GM18498 (cell line): ENCODE measurements at regions not wholly inside any gene's neighbourhood (a gene's known extent, or its start where the extent isn't known, plus 50 kb on each side); places are given as distances from the start of the nearest gene placed in this dataset.
"Not testable (repeated sequence)": the region's sequence is repeated elsewhere in the genome, so short reads cannot be mapped to it uniquely, and the experiment has no call there.

Experiments
- ATAC-seq: cut with Tn5 transposase; IDR thresholded peaks from one replicate; pipeline ENCODE4 v1.9.1; 2021; ENCODE audit warnings: mild to moderate bottlenecking, moderate library complexity; ENCODE audit not compliant: unreplicated experiment

GRCh38 chr20:24418731-24419130 lies 50.7 kb upstream of the SYNDIG1 start:
- no peak for ATAC-seq

- ATAC-seq = no peak
Observed at GRCh38 chr20:24417485-24417884, 51.9 kb upstream of the SYNDIG1 start.

- not testable (repeated sequence) for ATAC-seq
Observed at GRCh38 chr20:24415444-24415843, 54.0 kb upstream of the SYNDIG1 start.

DNA sequence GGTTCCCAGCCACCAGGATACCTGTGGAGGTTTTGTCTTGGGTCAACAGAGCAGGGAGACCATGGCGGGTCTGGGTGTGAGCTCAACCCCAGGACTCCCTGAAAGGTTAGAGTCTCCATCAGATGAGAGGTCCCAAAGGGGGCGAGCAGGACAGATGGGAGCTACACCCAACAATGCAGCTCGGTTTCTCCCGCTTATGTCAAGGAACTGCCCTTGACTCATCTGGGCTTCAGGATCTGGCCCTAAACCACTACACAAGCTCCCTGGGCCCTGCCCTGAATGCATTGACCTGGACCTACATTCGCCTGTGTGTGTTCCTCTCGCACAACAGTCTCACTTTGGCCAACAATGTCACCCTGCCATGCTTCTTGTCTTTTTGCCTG lies 57.6 kb upstream of the SYNDIG1 start:
- no peak for ATAC-seq

- ATAC-seq = no peak
Observed at GRCh38 chr20:24411003-24411833, 58.2 kb upstream of the SYNDIG1 start.

DNA sequence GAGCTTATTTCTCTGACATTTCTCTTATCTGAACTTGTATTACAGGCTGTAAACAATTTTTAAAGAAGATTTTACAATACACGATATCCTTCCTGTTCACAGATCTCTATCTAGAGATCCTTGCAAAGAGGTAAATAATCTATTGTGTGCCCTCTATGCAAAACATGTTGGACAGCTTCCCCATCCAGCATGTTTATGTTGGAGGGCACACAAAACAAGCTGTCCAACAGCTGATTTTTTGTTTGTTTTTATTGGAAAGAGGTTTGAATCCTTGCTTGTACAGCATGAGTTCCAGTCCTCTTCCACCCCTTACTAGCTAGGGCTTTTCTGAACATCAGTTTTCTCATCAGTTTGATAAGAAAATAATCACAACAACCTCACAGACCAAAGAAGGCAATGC lies 62.3 kb upstream of the SYNDIG1 start:
- no peak for ATAC-seq

GRCh38 chr20:24406750-24407149 lies 62.7 kb upstream of the SYNDIG1 start:
- no peak for ATAC-seq

- no peak for ATAC-seq
Observed at GRCh38 chr20:24406251-24406650, 63.2 kb upstream of the SYNDIG1 start.

- ATAC-seq = no peak
Observed at GRCh38 chr20:24405810-24406209, 63.6 kb upstream of the SYNDIG1 start.

- ATAC-seq = no peak
Observed at GRCh38 chr20:24403406-24403805, 66.0 kb upstream of the SYNDIG1 start.

DNA sequence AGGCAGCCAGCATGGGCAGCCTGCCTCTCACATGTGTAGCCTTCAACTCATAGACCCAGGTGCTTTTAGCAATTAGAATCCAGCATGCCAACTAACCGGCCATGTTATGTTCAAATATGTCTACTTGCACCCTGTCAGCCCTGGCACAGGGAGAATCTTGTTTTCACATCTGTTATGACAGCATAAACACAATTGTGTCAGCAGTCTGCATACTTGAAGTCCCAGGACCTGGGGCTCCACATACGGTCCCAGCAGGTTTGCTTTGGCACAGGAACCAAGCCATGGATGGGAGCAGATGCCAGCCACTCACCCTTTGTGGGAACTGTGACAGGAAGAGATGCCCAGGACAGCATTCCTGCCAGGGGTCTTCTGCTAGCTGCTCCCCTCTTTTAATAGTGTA lies 67.2 kb upstream of the SYNDIG1 start:
- no peak for ATAC-seq

DNA sequence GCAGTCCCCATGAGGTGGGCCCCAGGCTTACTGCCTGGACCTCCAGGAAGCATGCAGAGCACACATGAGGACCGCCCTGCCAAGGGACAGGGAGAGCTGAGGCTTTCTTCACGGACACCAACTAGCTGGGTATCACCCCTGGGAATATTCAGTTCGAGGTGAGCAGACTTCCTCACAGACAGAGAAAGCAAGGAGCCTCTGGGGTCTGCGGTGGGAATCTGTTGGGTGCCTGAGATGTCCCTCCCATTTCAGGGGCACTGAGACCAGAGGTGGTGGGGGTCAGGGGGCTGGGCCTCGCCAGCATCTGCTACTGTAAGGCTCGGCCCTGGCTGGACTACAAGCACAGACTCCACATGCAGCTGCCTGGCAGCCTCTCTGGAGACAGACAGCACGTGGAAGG lies 74.3 kb upstream of the SYNDIG1 start:
- ATAC-seq = no peak

DNA sequence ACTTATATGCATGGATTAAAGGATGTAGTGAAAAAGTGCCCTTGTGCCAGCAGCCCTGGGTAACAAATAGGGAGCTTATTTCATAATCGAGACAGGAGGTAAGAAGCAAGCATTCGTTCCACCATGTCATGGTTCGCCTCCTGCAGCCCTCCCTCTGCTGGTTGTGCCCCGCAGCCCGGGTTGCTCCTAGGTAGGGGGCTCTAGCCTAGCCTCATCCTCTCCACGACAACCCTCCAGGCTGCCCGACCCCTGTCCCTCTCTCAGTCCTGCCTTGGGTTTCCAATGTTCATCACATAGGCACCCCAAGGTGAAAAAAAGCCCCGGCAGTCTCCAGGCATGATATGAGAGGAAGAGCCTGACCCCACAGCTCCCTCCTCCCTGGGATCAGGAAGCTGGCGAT lies 75.5 kb upstream of the SYNDIG1 start:
- no peak for ATAC-seq

- ATAC-seq = no peak
Observed at GRCh38 chr20:24392612-24393011, 76.8 kb upstream of the SYNDIG1 start.

GRCh38 chr20:24389686-24390085 lies 79.7 kb upstream of the SYNDIG1 start:
- ATAC-seq = no peak

DNA sequence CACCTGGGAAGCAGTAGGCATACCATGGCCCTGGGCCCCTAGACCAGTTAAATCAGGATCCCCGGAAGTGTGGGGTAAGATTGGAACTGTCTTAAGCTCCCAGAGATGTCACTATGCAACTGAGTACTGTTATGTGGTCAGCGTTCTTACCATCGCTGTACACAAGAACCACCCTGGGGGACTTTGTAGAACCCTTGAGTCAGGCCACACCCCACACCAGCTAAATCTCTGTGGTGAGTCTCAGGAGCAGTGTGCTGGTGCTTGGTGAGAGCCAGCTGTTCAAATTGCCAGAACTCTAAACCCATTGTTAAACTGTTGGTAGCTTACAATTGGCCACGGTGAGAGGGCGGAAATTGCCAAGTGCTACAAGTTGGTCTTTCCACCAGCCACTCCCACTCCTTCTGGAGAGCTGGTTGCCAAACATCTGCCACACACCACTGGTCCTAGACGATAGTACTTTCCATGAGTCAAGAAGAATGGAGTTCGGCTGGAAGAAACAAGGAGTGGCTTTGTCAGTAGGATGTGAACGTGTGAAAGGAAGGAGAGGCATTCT lies 80.5 kb upstream of the SYNDIG1 start:
- ATAC-seq = no peak

DNA sequence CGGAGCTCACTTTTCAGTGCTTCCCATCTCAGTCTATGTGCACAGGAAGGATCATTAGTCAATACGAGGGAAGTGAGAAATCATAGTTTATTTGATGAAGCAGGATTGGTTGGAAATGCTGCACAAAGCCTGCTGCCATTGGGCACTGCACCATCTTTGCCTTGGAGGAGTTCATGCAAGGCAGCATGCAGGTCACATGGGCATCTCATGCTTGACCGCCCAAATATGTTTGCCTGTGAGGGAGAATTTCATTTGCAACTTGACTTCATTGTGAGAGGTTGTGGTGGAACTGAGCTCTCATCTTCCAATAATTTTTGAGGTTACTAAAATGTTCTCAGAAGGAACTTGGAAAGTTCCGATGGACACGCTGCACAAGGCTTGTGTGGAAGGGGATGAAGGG lies 83.9 kb upstream of the SYNDIG1 start:
- ATAC-seq = no peak

GRCh38 chr20:24384865-24385264 lies 84.6 kb upstream of the SYNDIG1 start:
- ATAC-seq = no peak

DNA sequence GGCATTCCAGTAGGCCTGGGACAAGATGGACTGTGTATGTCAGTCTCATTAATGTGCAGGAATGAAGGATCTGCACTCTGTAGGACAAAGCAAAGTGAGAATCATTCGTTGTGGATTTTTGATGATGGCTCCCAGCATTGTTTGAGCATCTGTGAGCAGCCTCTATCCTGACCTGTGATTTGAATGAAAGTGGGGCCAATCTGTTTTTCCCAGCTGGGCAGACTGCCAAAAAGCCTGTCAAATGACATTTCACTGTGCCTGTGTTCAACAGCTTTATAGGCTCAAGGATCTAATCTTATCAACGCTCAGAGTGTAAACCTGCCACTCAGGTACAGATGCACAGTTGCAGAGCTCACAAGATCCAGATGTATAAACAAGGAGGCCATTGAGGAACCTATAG lies 86.7 kb upstream of the SYNDIG1 start:
- ATAC-seq = no peak

GRCh38 chr20:24382331-24382730 lies 87.1 kb upstream of the SYNDIG1 start:
- no peak for ATAC-seq

GRCh38 chr20:24381886-24382285 lies 87.5 kb upstream of the SYNDIG1 start:
- ATAC-seq = no peak

DNA sequence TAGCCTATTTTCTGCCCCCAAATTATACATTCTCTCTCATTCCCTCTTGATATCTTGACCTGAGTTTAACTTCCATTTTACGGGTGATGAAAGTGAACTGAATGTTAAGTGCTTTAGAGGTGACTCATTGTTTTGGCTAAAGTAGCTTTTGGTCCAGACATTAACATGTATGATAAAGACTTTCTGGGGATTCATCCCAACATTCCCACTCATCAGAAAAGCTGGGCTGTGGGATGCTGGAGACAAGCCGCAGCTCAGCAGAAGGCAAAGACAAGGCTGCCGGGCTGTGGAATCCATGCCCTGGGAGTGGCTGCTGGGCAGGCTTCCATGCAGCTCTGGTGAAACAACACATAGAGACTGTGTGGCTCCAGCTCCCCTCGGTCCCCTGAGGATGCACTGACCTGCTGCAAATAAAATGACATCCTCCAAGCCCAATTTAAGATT lies 89.9 kb upstream of the SYNDIG1 start:
- no peak for ATAC-seq
